ENCODE measurements at regions not wholly inside any gene's neighbourhood (a gene's known extent, or its start where the extent isn't known, plus 50 kb on each side); places are given as distances from the start of the nearest gene placed in this dataset.
A peak's percentile ranks its signal among the peaks of the same experiment; 100 is the strongest.

GRCh38 chr13:22106058-22106457 lies 435.2 kb downstream of the FGF9 start:
- TF ChIP-seq CTCF (IDR thresholded peaks at IDR 0.05), result no peak
- Mint-ChIP-seq H3K27ac (ENCODE audit: unreplicated experiment) (no peak overlapping the region), H3K36me3 (ENCODE audit: low read depth) (no peaks in the 10 kb centered on the region), H3K9me3 (ENCODE audit: low read depth) (peaks cover 3% of the 10 kb centered on the region), H3K4me3 (ENCODE audit: unreplicated experiment) (no peak overlapping the region), H3K4me1 (ENCODE audit: low read depth) (peaks cover 44% of the 10 kb centered on the region), H3K27me3 (ENCODE audit: low read depth) (no peaks in the 10 kb centered on the region)
- no peak for DNase-seq (ENCODE audit: low spot score)

- H3K27me3 Mint-ChIP-seq (ENCODE audit: low read depth), result no peaks in the 10 kb centered on the region
- TF ChIP-seq CTCF (IDR thresholded peaks at IDR 0.05), result no peak
- peaks cover 52% of the 10 kb centered on the region for H3K4me1 Mint-ChIP-seq (ENCODE audit: low read depth)
- H3K36me3 Mint-ChIP-seq (ENCODE audit: low read depth), result no peaks in the 10 kb centered on the region
- peak overlapping the region; percentile 88 for H3K27ac Mint-ChIP-seq (ENCODE audit: unreplicated experiment)
- DNase-seq (ENCODE audit: low spot score), result no peak
- no peak overlapping the region for H3K4me3 Mint-ChIP-seq (ENCODE audit: unreplicated experiment)
- peaks cover 3% of the 10 kb centered on the region for H3K9me3 Mint-ChIP-seq (ENCODE audit: low read depth)
Observed at GRCh38 chr13:22107549-22107948, 436.7 kb downstream of the FGF9 start.

- Mint-ChIP-seq H3K4me3 (ENCODE audit: unreplicated experiment) (no peak overlapping the region), H3K27me3 (ENCODE audit: low read depth) (no peaks in the 10 kb centered on the region), H3K36me3 (ENCODE audit: low read depth) (no peaks in the 10 kb centered on the region), H3K9me3 (ENCODE audit: low read depth) (peaks cover 3% of the 10 kb centered on the region), H3K4me1 (ENCODE audit: low read depth) (peaks cover 57% of the 10 kb centered on the region), H3K27ac (ENCODE audit: unreplicated experiment) (peak overlapping the region; percentile 88)
- no peak for DNase-seq (ENCODE audit: low spot score)
- TF ChIP-seq CTCF (IDR thresholded peaks at IDR 0.05), result no peak
Observed at GRCh38 chr13:22108283-22108942, 437.5 kb downstream of the FGF9 start.

- no peak for TF ChIP-seq CTCF (IDR thresholded peaks at IDR 0.05)
- Mint-ChIP-seq H3K27me3 (ENCODE audit: low read depth) (no peaks in the 10 kb centered on the region), H3K36me3 (ENCODE audit: low read depth) (no peaks in the 10 kb centered on the region), H3K4me1 (ENCODE audit: low read depth) (peaks cover 62% of the 10 kb centered on the region), H3K4me3 (ENCODE audit: unreplicated experiment) (no peak overlapping the region), H3K9me3 (ENCODE audit: low read depth) (peaks cover 3% of the 10 kb centered on the region), H3K27ac (ENCODE audit: unreplicated experiment) (peak overlapping the region; percentile 88)
- DNase-seq (ENCODE audit: low spot score), result no peak
Observed at GRCh38 chr13:22108979-22109378, 438.1 kb downstream of the FGF9 start.

- no peak for DNase-seq (ENCODE audit: low spot score)
- TF ChIP-seq CTCF (IDR thresholded peaks at IDR 0.05), result no peak
- Mint-ChIP-seq H3K9me3 (ENCODE audit: low read depth) (no peaks in the 10 kb centered on the region), H3K4me3 (ENCODE audit: unreplicated experiment) (no peak overlapping the region), H3K36me3 (ENCODE audit: low read depth) (no peaks in the 10 kb centered on the region), H3K27ac (ENCODE audit: unreplicated experiment) (peak overlapping the region; percentile 80), H3K27me3 (ENCODE audit: low read depth) (no peaks in the 10 kb centered on the region), H3K4me1 (ENCODE audit: low read depth) (peaks cover 74% of the 10 kb centered on the region)
Observed at GRCh38 chr13:22110368-22110767, 439.5 kb downstream of the FGF9 start.
